ENCODE measurements at regions not wholly inside any gene's neighbourhood (a gene's known extent, or its start where the extent isn't known, plus 50 kb on each side); places are given as distances from the start of the nearest gene placed in this dataset.

DNA sequence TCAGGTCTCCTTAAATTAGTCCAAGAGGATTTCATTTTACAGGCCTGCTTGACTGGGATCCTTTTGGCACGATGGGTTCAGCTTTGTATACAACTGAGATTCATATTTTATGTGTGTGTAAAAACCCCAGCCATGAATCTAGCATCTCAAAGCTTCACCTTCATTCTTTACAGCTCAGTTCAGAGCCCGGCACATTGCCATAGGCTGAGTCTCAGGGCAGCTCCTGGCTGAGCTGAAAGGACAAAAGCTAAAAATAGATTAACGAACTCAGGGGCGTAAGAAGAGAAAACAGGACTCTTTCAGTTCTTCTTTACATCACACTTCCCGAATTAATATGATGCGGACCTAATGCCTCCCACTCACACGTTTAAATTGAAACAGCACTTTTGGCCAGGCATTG is 262.8 kb upstream of the PBX1 start:
- H3K4me3 ChIP-seq (ENCODE audit: low read depth in 2 of 2, low read length in 1 of 2): no peak overlapping the region
- no peak for TF ChIP-seq TAF1 (IDR thresholded peaks at IDR 0.05; ENCODE audit: borderline replicate concordance, low read depth, low read length)
- TF ChIP-seq, protein P1, sequence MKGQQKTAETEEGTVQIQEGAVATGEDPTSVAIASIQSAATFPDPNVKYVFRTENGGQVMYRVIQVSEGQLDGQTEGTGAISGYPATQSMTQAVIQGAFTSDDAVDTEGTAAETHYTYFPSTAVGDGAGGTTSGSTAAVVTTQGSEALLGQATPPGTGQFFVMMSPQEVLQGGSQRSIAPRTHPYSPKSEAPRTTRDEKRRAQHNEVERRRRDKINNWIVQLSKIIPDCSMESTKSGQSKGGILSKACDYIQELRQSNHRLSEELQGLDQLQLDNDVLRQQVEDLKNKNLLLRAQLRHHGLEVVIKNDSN (IDR thresholded peaks at IDR 0.05; ENCODE audit: borderline replicate concordance, low read depth): no peak
- no peak overlapping the region for H3K9ac ChIP-seq
- H3K27me3 ChIP-seq (ENCODE audit: insufficient read depth): no peaks in the 10 kb centered on the region
- no peak overlapping the region for H3K4me2 ChIP-seq
- H3K27ac ChIP-seq (ENCODE audit: low read depth in 2 of 2, low read length in 1 of 2): no peak overlapping the region
- no peaks in the 10 kb centered on the region for H3K79me2 ChIP-seq (ENCODE audit: insufficient read depth)
- WGBS (ENCODE audit: low lambda C conversion rate): 45% methylated on average over 7 of the region's 7 CpGs
- no peaks in the 10 kb centered on the region for H3K9me2 ChIP-seq
- H3F3A ChIP-seq (replicated peaks; ENCODE audit: insufficient read depth): no peaks in the 10 kb centered on the region
- no peaks in the 10 kb centered on the region for H3K4me1 ChIP-seq (ENCODE audit: control insufficient read depth in 1 of 2, insufficient read depth in 2 of 2, low read depth in 1 of 2, low read length in 1 of 2)
- no peaks in the 10 kb centered on the region for H3K9me3 ChIP-seq
- ChIA-PET CTCF (no interaction called here), POLR2A (no interaction called here)
- no peak overlapping the region for H2AFZ ChIP-seq (ENCODE audit: low read depth)
- H4K20me1 ChIP-seq (ENCODE audit: insufficient read depth): no peaks in the 10 kb centered on the region
- H3K36me3 ChIP-seq (replicated peaks in 1 of 2; ENCODE audit: control insufficient read depth in 1 of 2, insufficient read depth in 2 of 2, low read length in 1 of 2): no peaks in the 10 kb centered on the region
- no peak for DNase-seq

DNA sequence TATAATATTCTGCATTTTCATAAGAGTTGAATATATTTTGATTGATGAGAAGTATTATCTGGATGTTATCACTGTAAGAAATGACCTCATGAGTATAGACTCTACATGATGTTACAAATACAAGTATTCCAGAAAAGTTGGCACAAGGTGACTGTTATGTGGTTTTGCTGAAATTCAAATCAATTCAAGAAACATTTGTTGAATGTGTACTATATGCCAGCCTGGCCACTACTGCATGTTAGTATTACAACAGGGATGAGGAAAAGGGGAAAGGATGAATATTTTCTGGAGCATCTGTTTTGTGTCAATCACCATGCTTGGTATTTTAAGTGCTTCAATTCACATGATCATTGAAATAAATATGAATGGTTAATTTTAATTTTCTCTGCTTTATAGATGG is 250.9 kb upstream of the PBX1 start:
- H3F3A ChIP-seq (replicated peaks; ENCODE audit: insufficient read depth): no peaks in the 10 kb centered on the region
- H2AFZ ChIP-seq (ENCODE audit: low read depth): no peak overlapping the region
- POLR2A ChIA-PET: no interaction called here
- no peaks in the 10 kb centered on the region for H3K9me3 ChIP-seq
- H3K9ac ChIP-seq: no peak overlapping the region
- H3K4me3 ChIP-seq (ENCODE audit: low read depth in 2 of 2, low read length in 1 of 2): no peak overlapping the region
- H3K4me2 ChIP-seq: no peak overlapping the region
- H4K20me1 ChIP-seq (ENCODE audit: insufficient read depth): no peaks in the 10 kb centered on the region
- no peaks in the 10 kb centered on the region for H3K27me3 ChIP-seq (ENCODE audit: insufficient read depth)
- CTCF ChIA-PET: no interaction called here
- H3K36me3 ChIP-seq (replicated peaks in 1 of 2; ENCODE audit: control insufficient read depth in 1 of 2, insufficient read depth in 2 of 2, low read length in 1 of 2): no peaks in the 10 kb centered on the region
- H3K4me1 ChIP-seq (ENCODE audit: control insufficient read depth in 1 of 2, insufficient read depth in 2 of 2, low read depth in 1 of 2, low read length in 1 of 2): no peaks in the 10 kb centered on the region
- H3K27ac ChIP-seq (ENCODE audit: low read depth in 2 of 2, low read length in 1 of 2): no peak overlapping the region
- no peaks in the 10 kb centered on the region for H3K79me2 ChIP-seq (ENCODE audit: insufficient read depth)
- TF ChIP-seq TAF1 (IDR thresholded peaks at IDR 0.05; ENCODE audit: borderline replicate concordance, low read depth, low read length): no peak
- TF ChIP-seq, protein P2, sequence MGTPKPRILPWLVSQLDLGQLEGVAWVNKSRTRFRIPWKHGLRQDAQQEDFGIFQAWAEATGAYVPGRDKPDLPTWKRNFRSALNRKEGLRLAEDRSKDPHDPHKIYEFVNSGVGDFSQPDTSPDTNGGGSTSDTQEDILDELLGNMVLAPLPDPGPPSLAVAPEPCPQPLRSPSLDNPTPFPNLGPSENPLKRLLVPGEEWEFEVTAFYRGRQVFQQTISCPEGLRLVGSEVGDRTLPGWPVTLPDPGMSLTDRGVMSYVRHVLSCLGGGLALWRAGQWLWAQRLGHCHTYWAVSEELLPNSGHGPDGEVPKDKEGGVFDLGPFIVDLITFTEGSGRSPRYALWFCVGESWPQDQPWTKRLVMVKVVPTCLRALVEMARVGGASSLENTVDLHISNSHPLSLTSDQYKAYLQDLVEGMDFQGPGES (IDR thresholded peaks at IDR 0.05; ENCODE audit: low read depth, low read length): no peak
- no peaks in the 10 kb centered on the region for H3K9me2 ChIP-seq
- no peak for DNase-seq

DNA sequence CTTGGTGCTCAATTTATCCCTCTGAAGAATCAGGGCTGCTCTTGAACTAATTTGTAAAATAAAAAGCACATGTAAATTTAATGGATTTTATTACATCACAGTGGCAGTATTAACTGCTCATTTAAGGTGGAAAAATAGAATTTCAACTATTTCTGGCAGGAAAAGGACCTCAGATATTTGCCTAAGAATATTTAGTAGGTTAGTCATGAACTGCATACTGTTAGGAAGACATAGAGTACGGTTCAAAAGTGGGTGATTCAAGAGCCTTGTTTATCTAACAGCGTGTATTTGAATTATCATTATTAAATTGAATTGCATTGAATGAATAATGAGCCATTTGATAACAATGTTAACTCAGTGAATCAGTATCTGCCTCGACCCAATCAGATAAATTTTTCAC is 248.8 kb upstream of the PBX1 start:
- no peaks in the 10 kb centered on the region for H3K4me1 ChIP-seq (ENCODE audit: control insufficient read depth in 1 of 2, insufficient read depth in 2 of 2, low read depth in 1 of 2, low read length in 1 of 2)
- H3F3A ChIP-seq (replicated peaks; ENCODE audit: insufficient read depth): no peaks in the 10 kb centered on the region
- TF ChIP-seq YY1 (IDR thresholded peaks at IDR 0.05; ENCODE audit: low read depth) (no peak), NFIC (IDR thresholded peaks at IDR 0.05; ENCODE audit: borderline replicate concordance) (no peak), POLR2AphosphoS5 (IDR thresholded peaks at IDR 0.05; ENCODE audit: low read depth, low read length) (no peak)
- H3K9me3 ChIP-seq: no peaks in the 10 kb centered on the region
- H3K27me3 ChIP-seq (ENCODE audit: insufficient read depth): no peaks in the 10 kb centered on the region
- DNase-seq: no peak
- H3K9ac ChIP-seq: no peak overlapping the region
- no peak overlapping the region for H3K4me2 ChIP-seq
- no peak overlapping the region for H2AFZ ChIP-seq (ENCODE audit: low read depth)
- H4K20me1 ChIP-seq (ENCODE audit: insufficient read depth): no peaks in the 10 kb centered on the region
- WGBS (ENCODE audit: low lambda C conversion rate): 2% methylated on average over 3 of the region's 3 CpGs
- no peak overlapping the region for H3K27ac ChIP-seq (ENCODE audit: low read depth in 2 of 2, low read length in 1 of 2)
- H3K4me3 ChIP-seq (ENCODE audit: low read depth in 2 of 2, low read length in 1 of 2): no peak overlapping the region
- H3K79me2 ChIP-seq (ENCODE audit: insufficient read depth): no peaks in the 10 kb centered on the region
- CTCF ChIA-PET: interaction anchor here (1.2 kb wide), 1 partner anchor 10 kb away, joined by 3 read pairs; no protein-coding TSS in a partner anchor
- POLR2A ChIA-PET: no interaction called here
- no peaks in the 10 kb centered on the region for H3K36me3 ChIP-seq (replicated peaks in 1 of 2; ENCODE audit: control insufficient read depth in 1 of 2, insufficient read depth in 2 of 2, low read length in 1 of 2)
- H3K9me2 ChIP-seq: no peaks in the 10 kb centered on the region

Measured in SK-N-SH (cell line).